GM12892 (cell line): ENCODE measurements at regions not wholly inside any gene's neighbourhood (a gene's known extent, or its start where the extent isn't known, plus 50 kb on each side); places are given as distances from the start of the nearest gene placed in this dataset.

Experiments
- POLR2A ChIP-seq: IDR thresholded peaks from 2 replicates; pipeline ENCODE4 v1.6.1; 2011; ENCODE audit warnings: low read depth, low read length, control low read depth
- POLR2AphosphoS5 ChIP-seq: IDR thresholded peaks from 2 replicates; pipeline ENCODE4 v1.6.1; 2011; ENCODE audit warnings: low read depth, low read length, control low read depth
- TAF1 ChIP-seq: IDR thresholded peaks from 2 replicates; pipeline ENCODE4 v1.6.1; 2011; ENCODE audit warnings: low read depth, mild to moderate bottlenecking, control low read depth, low read length, borderline replicate concordance

- no peak for TF ChIP-seq POLR2AphosphoS5
- TF ChIP-seq TAF1 = no peak
- TF ChIP-seq POLR2A = no peak
Measured at GRCh38 chr13:78161266-78161665, 242.6 kb upstream of the EDNRB start.
